Progenitor cell of endocrine pancreas (in vitro differentiated cells): ENCODE measurements at regions not wholly inside any gene's neighbourhood (a gene's known extent, or its start where the extent isn't known, plus 50 kb on each side); places are given as distances from the start of the nearest gene placed in this dataset.

Source experiments
- DNase-seq: peaks from one replicate; pipeline ENCODE4 v3.0.0; 2021; ENCODE audit warnings: low spot score; ENCODE audit not compliant: unreplicated experiment
- H3K27ac Mint-ChIP-seq: 2 replicates; pipeline ENCODE4 v1.8.0; 2021; ENCODE audit warnings: mild to moderate bottlenecking, moderate library complexity, mixed read lengths
- H3K27me3 Mint-ChIP-seq: 2 replicates; pipeline ENCODE4 v1.8.0; 2021; ENCODE audit warnings: mixed read lengths
- H3K36me3 Mint-ChIP-seq: 2 replicates; pipeline ENCODE4 v1.8.0; 2022; ENCODE audit warnings: mixed read lengths; ENCODE audit not compliant: insufficient read depth
- H3K4me1 Mint-ChIP-seq: 2 replicates; pipeline ENCODE4 v1.8.0; 2021; ENCODE audit warnings: low read depth, mixed read lengths
- H3K4me3 Mint-ChIP-seq: 2 replicates; pipeline ENCODE4 v1.8.0; 2021; ENCODE audit warnings: low read depth, mild to moderate bottlenecking, moderate library complexity, mixed read lengths
- H3K9me3 Mint-ChIP-seq: 2 replicates; pipeline ENCODE4 v1.8.0; 2021; ENCODE audit warnings: low read depth, mixed read lengths
- CTCF ChIP-seq: fragments of 200-600 bp; sonication (generic); IDR thresholded peaks from one replicate; pipeline ENCODE4 v1.5.0; 2021; ENCODE audit warnings: antibody characterized with exemption, mild to moderate bottlenecking; ENCODE audit not compliant: unreplicated experiment

GRCh38 chr4:19372390-19372789, 879.3 kb upstream of the SLIT2 start:
- no peak overlapping the region for H3K4me3 Mint-ChIP-seq
- H3K27me3 Mint-ChIP-seq, result no peaks in the 10 kb centered on the region
- no peak for TF ChIP-seq CTCF
- H3K27ac Mint-ChIP-seq, result no peak overlapping the region
- DNase-seq, result no peak
- H3K9me3 Mint-ChIP-seq, result no peaks in the 10 kb centered on the region
- peaks cover 4% of the 10 kb centered on the region for H3K4me1 Mint-ChIP-seq
- H3K36me3 Mint-ChIP-seq, result no peaks in the 10 kb centered on the region

GRCh38 chr4:19368800-19369199, 882.9 kb upstream of the SLIT2 start:
- TF ChIP-seq CTCF, result no peak
- Mint-ChIP-seq H3K36me3 (no peaks in the 10 kb centered on the region), H3K4me1 (no peaks in the 10 kb centered on the region), H3K4me3 (no peak overlapping the region), H3K27me3 (no peaks in the 10 kb centered on the region), H3K9me3 (no peaks in the 10 kb centered on the region), H3K27ac (no peak overlapping the region)
- DNase-seq, result no peak

GRCh38 chr4:19366916-19367315, 884.8 kb upstream of the SLIT2 start:
- no peak for TF ChIP-seq CTCF
- no peaks in the 10 kb centered on the region for H3K4me1 Mint-ChIP-seq
- H3K36me3 Mint-ChIP-seq, result no peaks in the 10 kb centered on the region
- no peak overlapping the region for H3K27ac Mint-ChIP-seq
- no peaks in the 10 kb centered on the region for H3K9me3 Mint-ChIP-seq
- no peaks in the 10 kb centered on the region for H3K27me3 Mint-ChIP-seq
- no peak overlapping the region for H3K4me3 Mint-ChIP-seq
- DNase-seq, result no peak

- no peaks in the 10 kb centered on the region for H3K27me3 Mint-ChIP-seq
Observed at GRCh38 chr4:19358015-19358414, 893.7 kb upstream of the SLIT2 start.

GRCh38 chr4:19349416-19349815, 902.3 kb upstream of the SLIT2 start:
- H3K27me3 Mint-ChIP-seq, result no peaks in the 10 kb centered on the region
- H3K36me3 Mint-ChIP-seq, result no peaks in the 10 kb centered on the region
- H3K4me3 Mint-ChIP-seq, result no peak overlapping the region
- DNase-seq, result no peak
- no peak overlapping the region for H3K27ac Mint-ChIP-seq
- no peak for TF ChIP-seq CTCF
- H3K9me3 Mint-ChIP-seq, result peaks cover 4% of the 10 kb centered on the region
- H3K4me1 Mint-ChIP-seq, result no peaks in the 10 kb centered on the region

More at GRCh38 chr4:19358015-19358414, 893.7 kb upstream of the SLIT2 start:
- H3K36me3 Mint-ChIP-seq, result no peaks in the 10 kb centered on the region
- no peaks in the 10 kb centered on the region for H3K9me3 Mint-ChIP-seq
- no peaks in the 10 kb centered on the region for H3K4me1 Mint-ChIP-seq
- no peak for TF ChIP-seq CTCF
- DNase-seq, result no peak
- no peak overlapping the region for H3K27ac Mint-ChIP-seq
- no peak overlapping the region for H3K4me3 Mint-ChIP-seq
